ENCODE measurements at regions not wholly inside any gene's neighbourhood (a gene's known extent, or its start where the extent isn't known, plus 50 kb on each side); places are given as distances from the start of the nearest gene placed in this dataset.

- TF ChIP-seq POLR2A (IDR thresholded peaks at IDR 0.05) = no peak
- TF ChIP-seq CTCF (IDR thresholded peaks at IDR 0.05) = no peak
Measured at GRCh38 chr3:54045061-54045815, 77.1 kb upstream of the CACNA2D3 start.
